Transverse colon (tissue), 4 donors: ENCODE measurements at regions not wholly inside any gene's neighbourhood (a gene's known extent, or its start where the extent isn't known, plus 50 kb on each side); places are given as distances from the start of the nearest gene placed in this dataset.
A peak's percentile ranks its signal among the peaks of the same experiment; 100 is the strongest.
"Not testable (repeated sequence)": the region's sequence is repeated elsewhere in the genome, so short reads cannot be mapped to it uniquely, and the experiment has no call there.

ENCODE experiments used
- DNase-seq: peaks from one replicate; pipeline ENCODE4 v3.0.0-alpha.2; 2019
- H3K27ac ChIP-seq, 4 donors: fragments of 200-600 bp; sonication (generic); 2 replicates each; pipeline ENCODE4 v1.5.1; 2016 to 2018; ENCODE audit warnings: inconsistent platforms in 4 of 4
- H3K27me3 ChIP-seq: fragments of 200-600 bp; sonication (generic); 2 replicates; pipeline ENCODE4 v1.5.1; 2017; ENCODE audit warnings: inconsistent platforms
- H3K36me3 ChIP-seq, 4 donors: fragments of 200-600 bp; sonication (generic); 2 replicates each; pipeline ENCODE4 v1.5.1; 2017 to 2019; ENCODE audit warnings: inconsistent platforms in 4 of 4
- H3K4me1 ChIP-seq, 4 donors: fragments of 200-600 bp; sonication (generic); 2 replicates each; pipeline ENCODE4 v1.5.1; 2017 to 2020; ENCODE audit warnings: inconsistent platforms in 4 of 4
- H3K4me3 ChIP-seq, 4 donors: fragments of 200-600 bp; sonication (generic); 1 replicate in 1 of 4; 2 replicates in 3 of 4; pipeline versions ENCODE4 v1.5.1 to v1.6.1; 2017 to 2019; ENCODE audit warnings: inconsistent platforms in 4 of 4
- H3K9me3 ChIP-seq, 2 donors: fragments of 200-600 bp; sonication (generic); 2 replicates each; pipeline ENCODE4 v1.5.1; 2017 to 2019; ENCODE audit warnings: inconsistent platforms in 2 of 2
- EP300 ChIP-seq: sonication (generic); formaldehyde crosslinking; IDR thresholded peaks from one replicate; pipeline ENCODE4 v1.6.1; 2017; ENCODE audit warnings: antibody characterized with exemption, low read depth
- POLR2A ChIP-seq: fragments of 450-650 bp; IDR thresholded peaks from one replicate; pipeline ENCODE4 v1.6.1; 2016; ENCODE audit warnings: antibody characterized with exemption, mild to moderate bottlenecking, moderate library complexity
- POLR2AphosphoS5 ChIP-seq, 3 donors: sonication (generic); formaldehyde crosslinking; IDR thresholded peaks; one replicate each; pipeline ENCODE4 v1.6.1; 2016; ENCODE audit warnings: antibody characterized with exemption in 3 of 3
- WGBS, 2 donors: methylation state at CpG; one replicate each; pipeline ENCODE4 v1.1.5; 2018; ENCODE audit warnings: low coverage in 1 of 2; 5-methylcytosine and 5-hydroxymethylcytosine counted together
- in situ Hi-C, 4 donors: fragments of 200-750 bp; cut with MboI; loops; one replicate each; pipeline versions ENCODE4 v1.15.0 to v1.15.1; 2017; ENCODE audit warnings: low sequenced_read_pairs in 3 of 4, low pct_ligation_motif_present in 1 of 4, low pct_unique_long_range_greater_than_20kb in 1 of 4
- intact Hi-C: fragments of 100-400 bp; cut with DNase I; formaldehyde crosslinking; loops from one replicate; pipeline ENCODE4 v1.15.1; 2023; ENCODE audit warnings: low total_unique reads
- TF ChIP-seq, protein P1 (sequence below), 5 experiments: fragments of 200-600 bp in 3 of 5; fragments of 450-650 bp in 2 of 5; sonication (generic) in 3 of 5; IDR thresholded peaks; 1 replicate in 2 of 5; 2 replicates in 3 of 5; pipeline ENCODE4 v1.5.1; 2016 to 2017; ENCODE audit warnings: antibody characterized with exemption in 5 of 5, inconsistent platforms in 3 of 5, mild to moderate bottlenecking in 2 of 5, moderate library complexity in 1 of 5

DNA sequence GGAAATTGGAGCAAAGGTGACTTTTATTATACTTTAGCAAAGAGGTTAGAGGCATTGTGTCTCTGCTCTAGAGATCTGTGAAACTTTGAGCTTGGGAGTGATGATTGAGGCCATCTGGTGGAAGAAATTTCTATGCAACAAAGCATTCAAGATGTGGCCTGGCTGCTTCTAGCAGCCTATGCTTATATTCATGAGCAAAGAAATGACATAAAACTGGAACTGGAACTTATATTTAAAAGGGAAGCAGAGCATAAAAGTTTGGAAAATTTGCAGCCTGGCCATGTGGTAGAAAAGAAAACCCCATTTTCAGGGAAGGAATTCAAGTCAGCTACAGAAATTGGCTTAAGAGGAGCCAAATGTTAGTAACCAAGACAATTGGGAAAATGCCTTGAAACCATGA is 70.4 kb downstream of the SDR9C7 start:
- intact Hi-C loops, result no loop called here
- in situ Hi-C loops, result no loop called here
- DNase-seq, result no peak
- H3K9me3 ChIP-seq, result peaks cover 36 to 45% of the 10 kb centered on the region in 2 donors
- no peak overlapping the region for H3K27ac ChIP-seq
- no peaks in the 10 kb centered on the region for H3K4me1 ChIP-seq
- no peaks in the 10 kb centered on the region for H3K27me3 ChIP-seq
- TF ChIP-seq EP300 (no peak), POLR2A (no peak), POLR2AphosphoS5 (IDR thresholded peaks at IDR 0.05) (no peak)
- TF ChIP-seq, protein P1, sequence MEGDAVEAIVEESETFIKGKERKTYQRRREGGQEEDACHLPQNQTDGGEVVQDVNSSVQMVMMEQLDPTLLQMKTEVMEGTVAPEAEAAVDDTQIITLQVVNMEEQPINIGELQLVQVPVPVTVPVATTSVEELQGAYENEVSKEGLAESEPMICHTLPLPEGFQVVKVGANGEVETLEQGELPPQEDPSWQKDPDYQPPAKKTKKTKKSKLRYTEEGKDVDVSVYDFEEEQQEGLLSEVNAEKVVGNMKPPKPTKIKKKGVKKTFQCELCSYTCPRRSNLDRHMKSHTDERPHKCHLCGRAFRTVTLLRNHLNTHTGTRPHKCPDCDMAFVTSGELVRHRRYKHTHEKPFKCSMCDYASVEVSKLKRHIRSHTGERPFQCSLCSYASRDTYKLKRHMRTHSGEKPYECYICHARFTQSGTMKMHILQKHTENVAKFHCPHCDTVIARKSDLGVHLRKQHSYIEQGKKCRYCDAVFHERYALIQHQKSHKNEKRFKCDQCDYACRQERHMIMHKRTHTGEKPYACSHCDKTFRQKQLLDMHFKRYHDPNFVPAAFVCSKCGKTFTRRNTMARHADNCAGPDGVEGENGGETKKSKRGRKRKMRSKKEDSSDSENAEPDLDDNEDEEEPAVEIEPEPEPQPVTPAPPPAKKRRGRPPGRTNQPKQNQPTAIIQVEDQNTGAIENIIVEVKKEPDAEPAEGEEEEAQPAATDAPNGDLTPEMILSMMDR (IDR thresholded peaks at IDR 0.05), result no peak
- H3K4me3 ChIP-seq, result no peak overlapping the region
- no peaks in the 10 kb centered on the region for H3K36me3 ChIP-seq

DNA sequence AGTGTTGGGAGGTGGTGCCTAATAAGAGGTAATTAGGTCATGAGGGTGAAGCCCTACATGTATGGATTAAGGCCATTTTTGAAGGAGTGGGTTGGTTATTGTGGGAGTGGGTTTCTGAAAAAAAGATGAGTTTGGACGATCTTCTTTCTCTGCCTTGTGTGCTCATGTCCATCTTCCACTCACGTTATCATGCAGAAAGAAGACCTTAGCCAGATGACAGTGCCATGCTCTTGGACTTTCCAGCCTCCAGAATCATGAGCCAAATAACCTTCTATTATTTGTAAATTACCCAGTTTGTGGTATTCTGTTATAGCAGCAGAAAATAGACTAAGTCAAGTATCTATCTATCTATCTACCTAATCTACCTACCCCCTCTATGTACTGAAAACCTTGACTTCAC is 71.9 kb downstream of the SDR9C7 start:
- intact Hi-C loops, result no loop called here
- no peaks in the 10 kb centered on the region for H3K36me3 ChIP-seq
- no peak overlapping the region for H3K4me3 ChIP-seq
- in situ Hi-C loops, result no loop called here
- H3K4me1 ChIP-seq, result no peaks in the 10 kb centered on the region
- no peak for DNase-seq
- H3K27ac ChIP-seq, result no peak overlapping the region
- TF ChIP-seq, protein P1 (IDR thresholded peaks at IDR 0.05), result no peak
- H3K27me3 ChIP-seq, result peaks cover 4% of the 10 kb centered on the region
- peaks cover 36 to 41% of the 10 kb centered on the region in 2 donors for H3K9me3 ChIP-seq
- WGBS, 2 donors, result 78 to 88% methylated on average over 1 to 2 of the region's 2 CpGs

DNA sequence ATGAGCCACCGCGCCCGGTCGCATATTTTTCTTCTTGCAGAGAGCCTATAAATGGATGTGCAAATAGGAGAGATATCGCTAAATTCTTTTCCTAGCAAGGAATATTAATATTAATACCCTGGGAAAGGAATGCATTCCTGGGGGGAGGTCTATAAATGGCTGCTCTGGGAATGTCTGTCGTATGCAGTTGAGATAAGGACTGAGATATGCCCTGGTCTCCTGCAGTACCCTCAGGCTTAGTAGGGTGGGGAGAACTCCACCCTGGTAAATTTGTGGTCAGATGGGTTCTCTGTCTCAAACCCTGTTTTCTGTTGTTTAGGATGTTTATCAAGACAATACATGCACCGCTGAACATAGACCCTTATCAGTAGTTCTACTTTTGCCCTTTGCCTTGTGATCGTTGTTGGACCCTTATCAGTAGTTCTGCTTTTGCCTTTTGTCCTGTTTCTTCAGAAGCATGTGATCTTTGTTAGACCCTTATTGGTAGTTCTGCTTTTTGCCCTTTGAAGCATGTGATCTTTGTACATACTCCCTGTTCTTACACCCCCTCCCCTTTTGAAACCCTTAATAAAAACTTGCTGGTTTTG is 80.7 kb downstream of the SDR9C7 start:
- H3K27me3 ChIP-seq, H3K27ac ChIP-seq, H3K4me1 ChIP-seq, DNase-seq, in situ Hi-C loops, H3K4me3 ChIP-seq, H3K9me3 ChIP-seq, intact Hi-C loops, H3K36me3 ChIP-seq: not testable (repeated sequence)
- 72 to 83% methylated on average over 7 to 8 of the region's 8 CpGs for WGBS, 2 donors

DNA sequence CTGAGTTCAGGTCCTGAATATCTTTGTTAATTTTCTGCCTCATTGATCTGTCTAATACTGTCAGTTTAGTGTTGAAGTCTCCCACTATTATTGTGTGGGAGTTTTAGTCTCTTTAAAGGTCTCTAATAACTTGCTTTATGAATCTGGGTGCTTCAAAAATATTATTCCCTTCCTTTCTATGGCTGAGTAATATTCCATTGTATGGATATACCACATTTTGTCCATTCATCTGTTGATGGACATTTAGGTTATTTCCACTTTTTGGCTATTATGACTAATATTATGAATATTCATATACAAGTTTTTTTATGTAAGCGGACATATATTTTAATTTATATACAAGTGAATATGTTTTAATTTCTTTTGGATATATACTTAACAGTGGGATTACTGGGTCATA is 82.7 kb downstream of the SDR9C7 start:
- intact Hi-C loops, result no loop called here
- 100% methylated on average over 1 of the region's 1 CpG for WGBS, 2 donors
- no peaks in the 10 kb centered on the region for H3K36me3 ChIP-seq
- DNase-seq, result no peak
- no peaks in the 10 kb centered on the region for H3K27me3 ChIP-seq
- TF ChIP-seq POLR2A, result no peak
- H3K9me3 ChIP-seq, result peaks cover 0 to 4% of the 10 kb centered on the region in 2 donors
- H3K4me3 ChIP-seq, result no peak overlapping the region
- H3K27ac ChIP-seq, result no peak overlapping the region
- H3K4me1 ChIP-seq, result no peaks in the 10 kb centered on the region
- in situ Hi-C loops, result no loop called here

DNA sequence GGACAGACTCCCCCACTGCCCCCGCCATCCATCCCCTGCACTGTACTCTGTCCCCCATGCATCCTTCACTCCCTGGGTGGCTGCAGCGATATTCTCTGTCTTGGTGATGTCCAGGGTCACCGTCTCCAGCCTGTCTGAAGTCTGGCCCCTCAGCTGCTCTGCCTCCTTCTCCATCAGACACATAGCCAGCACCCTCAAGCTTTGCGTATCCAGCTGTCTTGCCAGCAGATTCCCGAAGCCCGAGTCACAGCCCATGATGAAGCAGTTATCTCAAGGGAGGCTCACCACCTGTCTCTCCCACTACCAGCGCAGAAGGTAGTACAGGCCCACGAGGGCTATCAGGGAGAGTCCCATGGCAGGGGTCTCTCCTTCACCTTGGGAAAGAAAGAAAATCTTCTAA is 77.8 kb downstream of the HSD17B6 start:
- H3K4me3 ChIP-seq, result no peak overlapping the region
- intact Hi-C loops, result no loop called here
- no peaks in the 10 kb centered on the region for H3K4me1 ChIP-seq
- DNase-seq, result peak; percentile 8
- 78 to 80% methylated on average over 2 to 8 of the region's 8 CpGs for WGBS, 2 donors
- no peaks in the 10 kb centered on the region for H3K27me3 ChIP-seq
- TF ChIP-seq EP300 (no peak), POLR2A (no peak)
- TF ChIP-seq, protein P1 (IDR thresholded peaks at IDR 0.05), result no peak
- no peak overlapping the region for H3K27ac ChIP-seq
- no peaks in the 10 kb centered on the region for H3K9me3 ChIP-seq
- no peaks in the 10 kb centered on the region for H3K36me3 ChIP-seq
- in situ Hi-C loops, result loop anchor here in 1 of 4 donors (10.0 kb wide), 1 partner anchor 144 kb away; no protein-coding TSS in a partner anchor
